GM23338 (cell line): ENCODE measurements at regions not wholly inside any gene's neighbourhood (a gene's known extent, or its start where the extent isn't known, plus 50 kb on each side); places are given as distances from the start of the nearest gene placed in this dataset.

ENCODE experiments used
- ATAC-seq: fragments of 200-7000 bp; cut with Tn5 transposase; 3 replicates; pipeline ENCODE4 v1.9.1; 2020
- DNase-seq: peaks from one replicate; pipeline ENCODE4 v3.0.0-alpha.2; 2015; ENCODE audit warnings: low spot score
- H2AFZ ChIP-seq: fragments of 200-600 bp; sonication (generic); 2 replicates; pipeline ENCODE4 v1.8.0; 2016; ENCODE audit warnings: antibody characterized with exemption, mild to moderate bottlenecking, moderate library complexity
- H3F3A ChIP-seq: fragments of 200-600 bp; sonication (generic); replicated peaks from 2 replicates; pipeline ENCODE4 v1.8.0; 2017; ENCODE audit warnings: antibody characterized with exemption, mixed run types, low read depth
- H3K27ac ChIP-seq: fragments of 200-600 bp; sonication (generic); 2 replicates; pipeline ENCODE4 v1.6.1; 2016; ENCODE audit warnings: low read depth
- H3K27me3 ChIP-seq: fragments of 200-600 bp; sonication (generic); 2 replicates; pipeline ENCODE4 v1.8.0; 2016; ENCODE audit warnings: mild to moderate bottlenecking, mixed run types, moderate library complexity; ENCODE audit not compliant: insufficient read depth
- H3K36me3 ChIP-seq: fragments of 200-600 bp; sonication (generic); 2 replicates; pipeline ENCODE4 v1.8.0; 2016; ENCODE audit warnings: mild to moderate bottlenecking; ENCODE audit not compliant: insufficient read depth
- H3K4me1 ChIP-seq: fragments of 200-600 bp; sonication (generic); 2 replicates; pipeline ENCODE4 v1.8.0; 2016; ENCODE audit warnings: mild to moderate bottlenecking, moderate library complexity; ENCODE audit not compliant: insufficient read depth
- H3K4me2 ChIP-seq: fragments of 200-600 bp; sonication (generic); 2 replicates; pipeline ENCODE4 v1.7.1; 2017; ENCODE audit warnings: mixed run types
- H3K4me3 ChIP-seq: fragments of 200-600 bp; sonication (generic); 2 replicates; pipeline ENCODE4 v1.6.1; 2016; ENCODE audit warnings: mixed run types
- H3K79me2 ChIP-seq: fragments of 200-600 bp; sonication (generic); replicated peaks from 2 replicates; pipeline ENCODE4 v1.8.0; 2017; ENCODE audit warnings: mild to moderate bottlenecking; ENCODE audit not compliant: insufficient read depth
- H3K9me2 ChIP-seq: fragments of 200-600 bp; sonication (generic); 2 replicates; pipeline ENCODE4 v1.8.0; 2017; ENCODE audit not compliant: insufficient read depth
- H4K20me1 ChIP-seq: fragments of 200-600 bp; sonication (generic); replicated peaks from 2 replicates; pipeline ENCODE4 v1.8.0; 2017; ENCODE audit warnings: mild to moderate bottlenecking; ENCODE audit not compliant: insufficient read depth
- H3K27ac Mint-ChIP-seq: 2 replicates; pipeline ENCODE4 v1.8.0; 2020; ENCODE audit warnings: inconsistent platforms, mild to moderate bottlenecking, moderate library complexity, mixed read lengths
- H3K27me3 Mint-ChIP-seq: 3 replicates; pipeline ENCODE4 v1.8.0; 2022; ENCODE audit warnings: low read depth, mild to moderate bottlenecking, moderate library complexity, mixed read lengths, inconsistent platforms; ENCODE audit not compliant: insufficient read depth, poor library complexity
- H3K36me3 Mint-ChIP-seq: 3 replicates; pipeline ENCODE4 v1.8.0; 2021; ENCODE audit warnings: low read depth, mild to moderate bottlenecking, inconsistent platforms, moderate library complexity, mixed read lengths
- H3K4me1 Mint-ChIP-seq: 3 replicates; pipeline ENCODE4 v1.8.0; 2020; ENCODE audit warnings: mild to moderate bottlenecking, inconsistent platforms, mixed read lengths
- H3K4me3 Mint-ChIP-seq: 3 replicates; pipeline ENCODE4 v1.8.0; 2021; ENCODE audit warnings: moderate library complexity, mild to moderate bottlenecking, inconsistent platforms, mixed read lengths
- H3K9me3 Mint-ChIP-seq: 3 replicates; pipeline ENCODE4 v1.8.0; 2020; ENCODE audit warnings: moderate library complexity, mild to moderate bottlenecking, inconsistent platforms, mixed read lengths
- CREB1 ChIP-seq: fragments of 250-450 bp; sonication (Bioruptor Pico); IDR thresholded peaks from 2 replicates; pipeline ENCODE4 v1.5.0; 2020; ENCODE audit warnings: low read depth, mild to moderate bottlenecking, moderate library complexity
- CTCF ChIP-seq, 2 experiments: fragments of 200-600 bp in 1 of 2; sonication (generic) in 1 of 2; conservative IDR thresholded peaks; 2 replicates each; pipeline versions ENCODE4 v1.5.1 to v1.6.1; 2016 to 2017; ENCODE audit warnings: antibody characterized with exemption in 2 of 2, low read depth in 2 of 2, mild to moderate bottlenecking in 2 of 2, moderate library complexity in 1 of 2
- ETS1 ChIP-seq: IDR thresholded peaks from 2 replicates; pipeline ENCODE4 v1.6.1; 2016; ENCODE audit warnings: antibody characterized with exemption
- POLR2AphosphoS5 ChIP-seq: IDR thresholded peaks from 2 replicates; pipeline ENCODE4 v1.6.1; 2016; ENCODE audit warnings: antibody characterized with exemption, low read depth
- STAT1 ChIP-seq: IDR thresholded peaks from one replicate; pipeline ENCODE4 v1.6.1; 2016; ENCODE audit warnings: antibody characterized with exemption; ENCODE audit not compliant: unreplicated experiment
- ZNF114 ChIP-seq: fragments of 250-450 bp; sonication (Bioruptor Pico); IDR thresholded peaks from 2 replicates; pipeline ENCODE4 v1.5.0; 2020; ENCODE audit warnings: mild to moderate bottlenecking, moderate library complexity
- ZNF331 ChIP-seq: fragments of 250-450 bp; sonication (Bioruptor Pico); IDR thresholded peaks from 2 replicates; pipeline ENCODE4 v1.5.0; 2020; ENCODE audit warnings: low read depth, mild to moderate bottlenecking, moderate library complexity
- ZNF462 ChIP-seq: fragments of 250-450 bp; sonication (Bioruptor Pico); IDR thresholded peaks from 2 replicates; pipeline ENCODE4 v1.5.0; 2020; ENCODE audit warnings: mild to moderate bottlenecking, moderate library complexity

- no peak for TF ChIP-seq CTCF (conservative IDR thresholded peaks at IDR 0.05; ENCODE audit: low read depth in 2 of 2)
- TF ChIP-seq ZNF462 (CRISPR knock-in tag): no peak
- TF ChIP-seq ZNF331: no peak
- no peak for TF ChIP-seq POLR2AphosphoS5
- TF ChIP-seq ZNF114 (CRISPR knock-in tag): no peak
Observed at GRCh38 chr11:10920205-10920604, 62.4 kb upstream of the ZBED5 start (continued).

GRCh38 chr11:10918698-10919097, 60.8 kb upstream of the ZBED5 start:
- Histone ChIP-seq H3K36me3 (no peaks in the 10 kb centered on the region), H3K4me1 (no peaks in the 10 kb centered on the region), H3K4me3 (no peak overlapping the region), H3K27ac (no peak overlapping the region), H3K27me3 (no peaks in the 10 kb centered on the region), H3K9me2 (no peaks in the 10 kb centered on the region; the same call in 1 of the 2 replicates), H3K4me2 (no peak overlapping the region), H3K79me2 (no peaks in the 10 kb centered on the region), H2AFZ (no peak overlapping the region), H3F3A (no peaks in the 10 kb centered on the region), H4K20me1 (no peaks in the 10 kb centered on the region)
- Mint-ChIP-seq H3K9me3 (peaks cover 26% of the 10 kb centered on the region), H3K27me3 (no peaks in the 10 kb centered on the region), H3K4me1 (no peaks in the 10 kb centered on the region), H3K4me3 (no peak overlapping the region), H3K27ac (no peak overlapping the region), H3K36me3 (peaks cover 14% of the 10 kb centered on the region; the same call in 2 of the 3 replicates)
- ATAC-seq (no peak), DNase-seq (no peak)
- no peak for TF ChIP-seq CREB1 (CRISPR knock-in tag)
- TF ChIP-seq ETS1: no peak
- no peak for TF ChIP-seq POLR2AphosphoS5
- TF ChIP-seq CTCF (conservative IDR thresholded peaks at IDR 0.05; ENCODE audit: low read depth in 2 of 2): no peak
- TF ChIP-seq STAT1: no peak
- TF ChIP-seq ZNF331: no peak
